MM.1S (cell line): ENCODE measurements at regions not wholly inside any gene's neighbourhood (a gene's known extent, or its start where the extent isn't known, plus 50 kb on each side); places are given as distances from the start of the nearest gene placed in this dataset.

ENCODE experiments used
- CTCF ChIP-seq: fragments of 300-600 bp; sonication (generic); IDR thresholded peaks from 2 replicates; pipeline ENCODE4 v1.5.1; 2016; ENCODE audit warnings: antibody characterized with exemption, low read length, mixed read lengths
- EZH2 ChIP-seq: fragments of 300-600 bp; sonication (generic); optimal IDR thresholded peaks from 2 replicates; pipeline ENCODE3; 2017; ENCODE audit warnings: low read depth, mild to moderate bottlenecking, antibody characterized with exemption, low read length, mixed read lengths

GRCh38 chr13:106121173-106121754 lies 414.2 kb downstream of the EFNB2 start:
- no peak for TF ChIP-seq CTCF
- TF ChIP-seq EZH2 = no peak
